GM21360 (cell line): ENCODE measurements at regions not wholly inside any gene's neighbourhood (a gene's known extent, or its start where the extent isn't known, plus 50 kb on each side); places are given as distances from the start of the nearest gene placed in this dataset.

Experiments
- ATAC-seq: cut with Tn5 transposase; IDR thresholded peaks from one replicate; pipeline ENCODE4 v1.9.1; 2021; ENCODE audit warnings: mild to moderate bottlenecking, moderate library complexity; ENCODE audit not compliant: unreplicated experiment

DNA sequence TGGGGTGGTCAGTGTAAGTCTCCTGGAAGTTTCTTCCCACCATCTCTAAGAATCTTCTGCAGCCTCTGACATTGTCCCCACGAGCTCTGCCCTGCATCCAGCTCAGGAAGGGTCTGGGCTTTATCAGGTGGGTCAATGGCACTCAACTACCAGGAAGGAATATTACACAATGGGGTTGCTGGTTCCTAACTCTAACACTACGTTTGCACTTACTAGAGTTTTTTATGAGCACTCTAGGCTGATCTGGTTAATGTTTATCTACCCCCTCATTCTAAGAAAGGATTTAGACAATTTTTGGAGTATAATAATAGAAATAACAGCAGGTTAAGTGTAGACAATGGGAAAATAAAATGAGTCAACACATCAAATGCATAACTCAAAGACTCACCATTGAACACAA, 411.1 kb upstream of the RGMA start:
- ATAC-seq: no peak

DNA sequence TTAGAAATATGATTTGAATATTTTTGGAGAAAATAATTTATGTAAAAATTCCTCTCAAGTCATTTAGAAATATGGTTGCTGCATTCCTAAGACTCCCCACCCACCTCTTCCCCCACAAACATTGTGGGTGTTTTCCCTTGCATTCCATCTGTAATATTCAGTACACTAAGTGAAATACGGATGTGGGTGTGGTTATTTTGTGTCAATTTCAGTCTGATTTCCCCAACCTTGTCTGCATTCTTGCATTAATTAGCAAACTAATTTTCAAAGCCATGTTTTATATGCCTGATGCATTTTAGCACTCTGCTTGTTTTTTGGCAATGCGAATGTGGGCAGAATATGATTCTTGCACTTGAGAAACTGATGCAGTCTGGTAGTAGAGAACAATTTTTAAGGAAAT, 408.3 kb upstream of the RGMA start:
- ATAC-seq: no peak

DNA sequence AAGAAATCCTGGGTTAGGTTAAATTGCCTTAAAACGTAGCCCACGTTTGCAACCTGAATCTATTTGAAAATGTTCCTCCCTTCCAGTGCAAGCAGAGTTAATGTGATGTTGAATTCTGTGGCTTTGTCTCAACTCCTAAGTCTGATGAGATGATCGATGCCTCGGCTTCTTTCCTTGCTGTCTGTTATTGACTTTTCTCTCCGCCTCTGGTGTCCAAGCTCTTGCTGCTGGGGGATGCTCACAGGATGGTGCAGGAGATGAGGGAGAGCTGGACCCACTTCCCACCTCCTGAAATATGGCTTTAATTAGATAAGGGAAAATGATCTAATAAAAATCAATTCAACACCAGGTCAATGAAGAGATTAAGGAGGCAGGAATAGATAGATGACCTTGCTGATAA, 407.9 kb upstream of the RGMA start:
- ATAC-seq: no peak

DNA sequence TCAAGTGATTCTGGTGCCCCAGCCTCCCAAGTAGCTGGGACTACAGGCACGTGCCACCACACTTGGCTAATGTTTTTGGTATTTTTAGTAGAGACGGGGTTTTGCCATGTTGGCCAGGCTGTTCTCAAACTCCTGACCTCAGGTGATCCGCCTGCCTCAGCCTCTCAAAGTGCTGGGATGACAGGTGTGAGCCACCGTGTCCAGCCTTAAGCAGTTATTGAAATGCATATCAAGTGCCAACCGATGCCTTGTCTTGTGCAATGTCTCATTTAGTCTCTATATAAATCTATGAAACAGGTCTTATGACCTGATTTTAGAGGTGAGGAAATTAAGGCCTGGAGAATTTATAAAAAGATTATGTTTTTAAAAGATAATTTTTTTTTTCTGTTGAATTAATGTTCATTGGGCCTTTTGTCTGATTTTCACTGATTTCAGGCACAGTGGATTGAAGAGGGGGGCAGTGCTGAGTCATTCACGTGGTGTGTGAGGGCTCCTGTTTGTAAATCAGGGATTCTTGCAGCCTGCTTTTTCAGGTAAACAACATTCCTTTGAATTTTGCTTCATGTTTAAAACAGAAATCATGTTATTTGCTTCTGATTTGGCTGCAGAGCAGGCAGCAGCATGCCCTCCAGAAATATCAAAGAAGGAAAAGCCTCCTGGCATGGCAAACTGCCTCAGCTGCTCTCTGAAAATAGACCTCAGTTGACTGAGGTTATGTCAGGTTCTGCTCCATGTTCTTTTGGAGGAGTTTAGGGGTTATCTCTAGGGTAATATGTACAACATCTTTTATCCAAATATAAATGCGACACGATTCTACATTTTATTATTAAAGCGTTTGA, 407.0 kb upstream of the RGMA start:
- ATAC-seq: no peak

DNA sequence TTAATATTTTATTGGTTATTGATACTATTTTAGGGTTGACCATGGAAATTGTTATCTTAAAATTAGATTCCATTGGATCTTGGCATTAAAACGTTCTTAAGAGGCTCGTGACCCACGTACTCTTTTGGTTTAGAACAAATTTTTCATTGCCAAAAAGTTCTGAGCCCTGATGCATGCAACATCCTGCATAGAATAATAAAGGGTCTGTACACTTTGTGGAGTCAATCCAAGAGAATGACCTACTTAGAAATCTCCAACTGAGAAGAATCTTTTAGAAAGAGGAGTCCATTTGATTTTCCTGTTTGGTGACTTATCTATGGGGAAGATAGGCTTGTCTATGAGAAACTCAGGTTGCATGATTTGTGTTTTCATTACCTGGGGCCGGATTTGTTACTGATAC, 404.2 kb upstream of the RGMA start:
- no peak for ATAC-seq

DNA sequence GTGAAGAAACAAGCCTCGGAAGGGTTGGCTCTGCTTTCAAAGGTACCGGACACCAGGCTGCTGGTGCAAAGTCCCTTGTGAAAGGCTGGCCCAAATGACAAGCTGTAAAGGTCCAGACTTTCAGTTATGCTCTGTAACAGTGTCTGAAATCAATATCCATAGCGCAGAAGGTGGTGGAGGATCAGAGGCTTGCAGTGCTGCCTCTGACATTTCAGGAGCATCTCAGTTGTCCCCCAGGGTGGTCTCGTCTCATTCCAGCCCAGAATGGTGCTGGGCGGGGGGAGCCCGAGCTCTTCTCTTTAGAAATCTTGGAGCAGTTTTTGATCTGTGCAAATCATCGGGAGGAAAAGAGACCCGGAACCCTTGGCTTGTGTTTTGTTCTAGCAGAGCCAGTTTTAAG, 402.3 kb upstream of the RGMA start:
- no peak for ATAC-seq

DNA sequence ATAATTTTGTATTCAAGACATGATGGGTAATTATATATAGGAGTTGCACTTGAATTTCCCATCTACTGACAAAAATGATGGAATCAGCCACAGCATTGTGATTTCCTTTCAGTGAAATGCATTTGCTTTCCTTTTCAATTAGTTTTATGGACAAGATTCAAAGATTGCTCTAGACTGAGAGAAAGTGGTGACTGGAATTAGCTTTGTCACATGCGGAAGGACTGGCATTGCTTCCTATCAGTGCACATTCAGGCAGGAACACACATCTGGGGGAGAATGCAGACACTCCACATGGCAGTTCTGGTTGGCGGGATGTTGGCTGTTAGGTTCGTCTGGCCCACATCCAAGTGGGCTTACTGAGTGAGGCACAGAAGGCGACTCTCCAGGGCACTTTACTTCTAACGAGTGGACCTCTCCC, 399.3 kb upstream of the RGMA start:
- no peak for ATAC-seq

DNA sequence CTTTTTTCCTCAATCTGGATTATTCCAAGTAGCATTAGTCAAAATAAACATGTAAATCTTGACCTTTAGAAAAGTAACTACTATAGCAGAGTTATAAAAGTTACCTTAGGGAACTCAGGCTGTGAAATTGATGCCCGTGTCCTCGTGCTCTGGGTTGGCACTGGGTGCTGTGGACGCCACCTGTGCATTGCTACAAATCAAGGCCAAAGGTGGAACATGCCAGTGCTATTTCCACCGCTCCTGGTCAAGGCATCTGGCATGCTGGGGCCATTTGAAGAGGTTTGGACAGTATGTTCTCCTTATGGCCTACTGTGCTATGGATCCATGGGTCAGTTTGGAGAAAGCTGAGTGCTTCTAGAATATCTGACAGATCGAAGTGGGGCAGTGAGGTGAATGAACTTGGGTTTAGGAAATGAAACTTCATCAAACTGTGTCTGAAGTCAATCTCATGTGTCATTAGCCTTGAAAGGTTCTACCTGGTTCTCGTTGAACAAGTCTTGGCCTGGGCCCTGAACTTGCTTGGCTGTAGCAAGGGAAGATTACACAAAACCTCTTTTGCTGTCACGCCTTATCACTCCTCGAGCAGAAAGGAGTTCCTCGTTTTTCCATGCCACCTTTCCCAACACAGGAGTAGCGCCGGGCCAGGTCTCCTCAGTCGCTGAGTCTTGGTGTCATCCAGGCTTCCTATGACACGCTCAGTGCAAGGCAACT, 397.6 kb upstream of the RGMA start:
- no peak for ATAC-seq

DNA sequence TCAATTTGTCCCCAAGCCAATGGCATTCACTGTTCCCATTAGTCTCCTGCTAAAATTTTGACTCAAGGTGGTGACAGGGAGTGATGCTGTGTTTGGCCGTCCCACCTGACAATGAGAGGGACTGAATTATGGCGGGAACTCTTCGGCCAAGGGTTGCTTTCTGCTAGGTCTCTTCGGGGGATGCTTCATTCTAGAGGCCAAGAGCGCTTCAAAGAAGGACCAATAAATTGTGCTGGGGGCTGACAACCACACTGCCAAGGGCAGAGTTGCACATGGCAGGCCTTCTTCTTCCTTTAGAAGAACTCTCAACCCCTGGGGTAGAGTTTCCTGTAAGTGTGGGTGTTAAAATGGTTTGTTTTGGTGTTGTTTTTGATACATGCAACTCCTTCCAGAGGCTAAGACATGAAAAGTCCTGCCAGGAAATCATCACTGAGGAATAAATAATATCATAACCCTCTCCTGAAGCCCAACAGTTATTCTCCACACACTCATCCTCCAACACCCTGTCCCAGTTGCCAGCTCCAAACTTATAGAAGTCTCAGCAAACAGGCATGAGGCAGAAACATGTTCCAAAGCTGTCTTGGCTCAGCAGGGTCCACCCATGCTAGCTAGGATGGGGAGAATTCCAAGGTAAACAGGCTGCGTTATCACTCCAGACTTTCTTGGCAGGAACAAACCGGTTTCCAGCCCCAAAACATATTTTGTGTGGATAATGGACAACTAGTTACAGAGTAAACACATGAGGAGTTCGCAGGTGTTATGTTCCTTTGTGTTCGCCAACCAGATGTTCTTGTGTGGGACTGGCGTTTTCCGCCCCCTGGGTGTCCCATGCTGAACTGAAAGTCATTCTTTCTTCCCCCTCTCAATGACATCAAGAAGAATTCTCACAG, 396.7 kb upstream of the RGMA start:
- ATAC-seq: no peak

DNA sequence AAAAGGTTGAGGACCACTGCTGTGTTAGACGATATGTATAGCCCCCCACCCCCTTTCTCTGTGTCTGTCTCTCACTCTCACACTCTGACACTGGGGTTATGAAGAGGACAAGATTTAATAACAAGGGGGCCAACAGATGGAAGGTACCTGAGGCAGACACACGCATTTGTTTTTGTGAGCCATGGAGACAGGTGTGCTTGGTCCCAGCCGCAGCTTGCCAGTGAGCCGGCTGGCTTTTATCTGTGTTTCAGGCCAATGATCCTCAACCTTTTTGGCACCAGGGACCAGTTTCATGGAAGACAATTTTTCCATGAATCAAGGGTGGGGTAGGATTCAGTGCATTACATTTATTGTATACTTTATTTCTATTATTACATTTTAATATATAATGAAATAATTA, 394.9 kb upstream of the RGMA start:
- ATAC-seq: no peak

DNA sequence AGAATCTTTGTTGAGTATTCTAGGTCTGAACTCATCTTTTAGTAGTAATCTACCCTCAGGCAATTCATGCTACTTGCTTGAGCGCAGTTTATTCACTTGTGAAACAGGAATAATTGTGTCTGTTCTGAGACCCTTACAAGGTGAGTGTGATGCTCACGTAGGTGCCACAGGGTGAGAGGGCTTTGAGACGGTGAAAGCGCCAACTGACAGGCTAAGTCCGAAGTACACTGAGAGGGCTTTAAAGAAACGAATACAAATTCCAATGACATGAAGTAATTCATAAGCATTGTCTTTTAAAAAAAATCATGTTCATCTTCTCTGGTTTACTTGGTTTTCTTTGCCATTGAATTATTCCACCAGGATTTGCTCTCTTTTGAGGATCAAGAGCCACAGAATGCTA, 393.7 kb upstream of the RGMA start:
- ATAC-seq: no peak

DNA sequence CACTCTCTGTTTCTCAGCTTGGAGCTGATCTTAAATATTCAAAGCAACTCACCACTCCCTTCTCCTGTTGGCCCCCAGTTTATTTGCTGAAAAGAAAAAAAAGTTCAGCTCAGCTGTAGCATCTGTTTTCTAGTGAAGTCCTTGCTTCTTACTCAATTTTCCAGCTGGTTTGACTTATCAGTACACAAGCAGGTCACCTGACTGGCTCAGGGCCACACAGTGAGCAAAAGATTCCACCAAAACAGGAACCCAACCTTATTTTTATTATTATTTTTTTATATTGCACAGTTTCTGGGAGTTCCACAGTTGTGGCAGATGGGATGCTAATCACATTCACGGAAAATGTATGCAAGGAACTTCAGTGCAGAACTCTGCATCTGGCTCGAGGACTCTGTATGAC, 390.7 kb upstream of the RGMA start:
- ATAC-seq: no peak

DNA sequence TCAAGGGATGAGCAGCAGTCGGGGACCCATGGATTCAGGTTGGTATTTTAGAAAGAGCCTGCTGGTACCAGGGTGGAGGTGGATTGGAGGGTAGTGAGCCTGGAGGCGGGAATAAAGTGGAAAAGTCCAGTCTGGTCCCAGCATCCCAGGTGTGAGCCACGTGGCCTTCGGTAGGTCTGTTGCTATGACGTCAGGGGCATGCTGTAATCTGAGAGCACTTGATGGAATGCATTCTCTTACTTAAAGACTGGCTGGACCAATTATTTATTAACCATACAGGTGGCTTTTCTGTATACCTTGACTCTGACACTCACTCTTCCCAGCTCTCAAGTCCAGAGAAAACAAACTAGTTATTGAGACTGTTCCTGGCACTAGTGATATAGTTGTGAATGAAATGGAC, 389.9 kb upstream of the RGMA start:
- ATAC-seq: no peak

DNA sequence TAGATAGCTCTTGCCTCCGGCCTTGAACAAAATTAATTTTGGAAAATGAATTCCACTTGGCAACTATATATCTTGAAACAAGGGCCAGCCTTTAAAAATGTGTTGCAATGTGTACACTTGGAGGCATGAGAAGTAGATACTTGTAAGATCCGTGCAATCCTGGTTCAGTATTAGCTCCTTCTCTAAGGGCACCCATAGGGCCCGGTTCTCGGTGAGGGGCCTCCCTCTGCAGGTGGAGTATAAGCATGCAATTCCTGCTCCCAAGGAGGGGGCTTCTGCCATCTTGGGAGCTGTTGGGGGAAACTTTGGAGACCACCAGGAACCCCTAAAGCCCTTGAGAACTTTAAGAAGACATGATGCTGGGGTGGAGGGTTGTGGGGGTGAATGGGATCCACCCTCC, 388.7 kb upstream of the RGMA start:
- ATAC-seq: no peak

DNA sequence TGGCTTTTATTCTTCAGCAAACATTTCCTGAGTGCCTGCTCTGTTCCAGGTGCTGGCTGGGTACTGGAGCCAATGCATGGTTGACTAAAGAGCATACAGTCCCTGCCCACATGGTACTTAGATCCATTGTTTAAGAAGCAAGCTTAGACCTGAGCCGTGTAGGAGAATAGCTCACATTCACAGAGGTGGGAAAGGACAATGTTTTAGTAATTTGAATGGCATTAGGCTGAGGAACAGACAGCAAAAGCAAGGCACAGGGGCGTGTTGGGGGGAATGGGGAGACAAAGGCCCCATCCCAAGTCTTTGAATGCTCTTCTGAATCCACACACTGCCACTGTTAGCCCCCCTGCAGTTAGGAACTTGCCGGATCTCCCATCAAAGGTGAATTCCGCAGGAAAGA, 388.2 kb upstream of the RGMA start:
- ATAC-seq: no peak

DNA sequence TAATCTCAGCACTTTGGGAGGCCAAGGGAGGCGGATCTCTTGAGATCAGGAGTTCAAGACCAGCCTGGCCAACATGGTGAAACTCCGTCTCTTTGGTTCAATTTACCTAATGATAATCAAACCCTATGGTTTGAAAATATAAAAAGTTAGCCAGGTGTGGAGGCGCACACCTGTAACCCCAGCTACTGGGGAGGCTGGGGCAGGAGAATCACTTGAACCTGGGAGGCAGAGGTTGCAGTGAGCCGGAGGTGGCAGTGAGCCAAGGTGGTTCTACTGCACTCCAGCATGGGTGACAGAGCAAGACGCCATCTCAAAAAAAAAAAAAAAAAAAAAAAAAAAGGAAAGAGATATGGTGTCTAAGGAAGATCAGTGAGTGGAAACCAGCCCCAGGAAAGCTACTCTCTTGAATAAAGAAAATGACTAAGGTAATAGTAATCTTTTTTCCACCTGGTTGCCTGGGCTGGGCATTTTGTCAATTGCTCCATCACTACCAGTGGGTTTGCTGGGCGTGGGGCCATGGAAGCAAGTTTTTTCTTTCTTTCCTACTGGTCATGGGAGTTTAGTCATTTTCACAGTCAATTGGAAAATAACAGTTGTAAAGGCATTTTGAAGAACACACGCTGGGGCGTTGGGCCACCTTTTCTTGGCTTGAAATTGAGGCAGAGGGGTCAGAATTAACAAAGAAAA, 387.6 kb upstream of the RGMA start:
- no peak for ATAC-seq

DNA sequence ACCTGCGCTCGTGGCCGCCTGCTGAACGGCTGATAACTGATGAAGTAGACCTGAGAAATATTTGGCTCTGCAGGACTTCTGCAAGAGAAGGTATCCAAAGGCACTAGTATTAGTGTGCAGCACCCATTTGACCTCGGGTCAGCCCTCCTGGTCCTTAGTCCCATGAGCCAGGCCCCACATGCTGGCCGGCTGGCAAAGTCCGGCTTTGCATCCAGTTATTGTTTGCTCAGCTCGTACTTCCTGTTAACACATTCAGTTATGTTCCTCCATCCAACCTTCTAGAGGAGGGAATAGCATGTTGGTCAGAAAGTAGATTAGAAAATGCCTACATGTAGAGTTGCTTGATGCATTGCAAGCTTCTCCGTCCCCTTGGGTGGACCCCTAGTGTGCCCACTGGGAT, 385.7 kb upstream of the RGMA start:
- ATAC-seq: no peak

DNA sequence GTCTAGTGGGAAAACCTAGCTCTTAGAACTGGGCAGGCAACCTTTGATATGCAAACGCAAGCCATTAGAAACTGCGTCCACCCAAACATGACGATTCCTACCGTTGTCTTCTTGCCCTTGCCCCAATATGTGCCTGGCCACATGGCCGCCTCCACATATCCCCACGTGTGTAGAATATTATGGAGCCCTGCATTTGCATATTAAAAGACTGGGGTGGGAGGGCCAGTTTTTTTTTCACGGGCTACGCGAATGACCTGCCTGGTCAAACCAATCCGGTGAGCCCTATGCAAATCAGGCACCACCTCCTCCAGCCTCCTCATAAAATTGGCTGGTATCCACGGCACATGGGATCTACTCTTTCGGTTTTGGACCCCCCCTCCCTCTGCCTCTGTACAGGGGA, 381.0 kb upstream of the RGMA start:
- no peak for ATAC-seq

DNA sequence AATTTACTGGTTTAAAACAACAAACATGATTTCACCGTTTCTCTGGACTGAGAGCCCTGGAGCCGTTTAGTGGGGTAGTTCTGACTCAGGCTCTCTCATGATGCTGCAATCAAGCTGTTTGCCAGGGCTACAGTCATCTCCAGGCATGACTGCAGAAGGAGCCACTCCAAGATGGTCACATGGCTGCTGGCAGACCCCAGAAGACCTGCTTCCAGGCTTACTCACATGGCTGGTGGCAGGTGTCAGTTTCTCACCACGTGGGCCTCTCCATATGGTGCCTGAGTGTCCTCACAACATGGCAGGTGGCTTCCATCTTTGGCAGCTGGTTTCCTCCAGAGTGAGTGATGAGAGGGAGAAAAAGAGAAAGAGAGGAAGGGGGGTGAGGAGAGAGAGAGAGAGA, 378.3 kb upstream of the RGMA start:
- ATAC-seq: no peak

DNA sequence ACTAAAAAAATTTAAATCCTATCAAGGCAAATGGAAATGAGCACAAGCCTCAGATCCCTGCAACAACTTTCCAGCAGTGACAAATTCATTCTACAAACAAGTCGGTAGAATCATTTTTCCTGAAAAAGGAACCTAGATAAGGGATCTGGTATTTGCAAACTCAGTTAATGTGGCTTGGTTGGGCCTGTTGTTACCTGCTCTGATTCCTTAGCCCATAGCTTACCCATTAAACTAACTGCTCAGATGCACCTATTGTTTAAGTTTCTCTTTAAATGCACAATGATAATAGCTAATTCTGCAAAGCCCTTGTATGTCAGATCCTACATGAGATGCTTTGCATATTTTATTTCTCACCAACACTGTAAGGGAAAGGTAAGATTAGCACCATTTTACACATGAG, 377.4 kb upstream of the RGMA start:
- ATAC-seq: no peak

DNA sequence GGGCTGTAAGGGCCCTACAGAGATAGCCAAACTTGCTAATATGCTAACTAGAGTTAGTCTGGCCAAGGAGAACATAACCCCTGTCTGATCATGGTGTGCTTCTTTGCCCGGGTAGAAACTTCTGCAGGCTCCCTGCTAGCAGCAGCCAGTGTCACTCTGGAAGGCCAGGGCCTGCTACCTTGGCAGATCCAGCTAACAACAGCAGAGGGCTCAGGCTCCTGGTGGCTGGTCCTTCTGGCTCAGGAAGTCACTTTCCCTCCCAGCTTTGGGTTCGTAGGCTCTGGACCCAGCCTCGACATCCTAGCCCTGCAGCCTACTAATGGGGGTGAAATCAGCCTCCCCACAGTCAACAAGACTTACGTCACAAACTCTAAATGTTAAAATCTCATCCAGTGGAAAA, 373.7 kb upstream of the RGMA start:
- ATAC-seq: no peak
